Skeletal muscle satellite cell (primary cell): ENCODE measurements at regions not wholly inside any gene's neighbourhood (a gene's known extent, or its start where the extent isn't known, plus 50 kb on each side); places are given as distances from the start of the nearest gene placed in this dataset.
"Not testable (repeated sequence)": the region's sequence is repeated elsewhere in the genome, so short reads cannot be mapped to it uniquely, and the experiment has no call there.

Experiments
- H3K27me3 ChIP-seq: 2 replicates; pipeline ENCODE4 v1.7.0; 2013; ENCODE audit warnings: low read length; ENCODE audit not compliant: control insufficient read depth, insufficient read depth
- H3K36me3 ChIP-seq: 2 replicates; pipeline ENCODE4 v1.7.0; 2013; ENCODE audit warnings: mild to moderate bottlenecking, control low read depth, low read length; ENCODE audit not compliant: insufficient read depth
- H3K4me1 ChIP-seq: 2 replicates; pipeline ENCODE4 v1.7.0; 2013; ENCODE audit warnings: low read length; ENCODE audit not compliant: control insufficient read depth, insufficient read depth
- H3K4me2 ChIP-seq: 2 replicates; pipeline ENCODE4 v1.7.0; 2013; ENCODE audit warnings: mild to moderate bottlenecking, low read length
- H3K4me3 ChIP-seq: 2 replicates; pipeline ENCODE4 v1.7.0; 2013; ENCODE audit warnings: low read length
- H3K9ac ChIP-seq: 2 replicates; pipeline ENCODE4 v1.7.0; 2013; ENCODE audit warnings: mild to moderate bottlenecking, low read depth, low read length, moderate library complexity
- H3K9me3 ChIP-seq: replicated peaks from 2 replicates; pipeline ENCODE4 v1.7.0; 2013; ENCODE audit warnings: mild to moderate bottlenecking, control low read depth, low read length

DNA sequence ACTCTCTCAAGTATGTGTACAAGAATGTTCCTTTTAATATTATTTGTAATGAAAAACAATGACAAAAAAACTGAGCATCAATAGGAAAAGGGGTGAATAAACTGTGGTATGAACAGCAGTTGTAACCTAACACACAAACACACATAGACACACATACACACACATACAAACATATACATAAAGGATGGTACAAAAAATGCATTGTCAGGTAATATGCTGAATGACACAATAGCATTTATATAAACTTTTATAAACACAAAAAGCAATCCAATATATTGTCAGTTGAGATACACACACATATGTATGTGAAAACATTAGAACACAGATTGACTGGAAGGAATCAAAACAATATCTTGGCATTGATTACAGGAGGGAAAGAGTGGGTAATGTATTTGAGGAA lies 227.0 kb upstream of the ISL1 start:
- Histone ChIP-seq H3K9me3 (peaks cover 6% of the 10 kb centered on the region), H3K27me3 (no peaks in the 10 kb centered on the region), H3K36me3 (no peaks in the 10 kb centered on the region), H3K4me2 (no peak overlapping the region), H3K9ac (no peak overlapping the region), H3K4me3 (no peak overlapping the region), H3K4me1 (no peaks in the 10 kb centered on the region)

DNA sequence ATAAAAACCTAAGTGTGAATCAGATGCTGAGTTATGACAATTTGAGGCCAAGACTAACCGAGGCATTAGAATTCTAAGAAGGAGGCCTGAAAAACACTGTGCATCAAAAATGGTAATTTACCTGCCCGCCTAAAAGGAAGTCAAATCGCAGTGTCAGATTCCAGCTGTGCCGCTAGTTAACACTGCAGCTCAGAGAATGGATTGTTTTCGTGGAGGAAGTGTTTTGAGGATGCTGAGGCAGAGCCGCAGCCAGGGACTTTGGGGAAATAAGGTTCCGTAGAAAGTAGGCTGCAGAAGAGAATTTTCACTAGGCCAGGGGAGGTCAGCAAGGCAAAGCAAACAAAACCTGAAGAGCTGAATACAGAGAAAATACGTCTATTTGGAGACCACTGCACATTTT lies 226.4 kb upstream of the ISL1 start:
- Histone ChIP-seq H3K9ac (no peak overlapping the region), H3K4me2 (no peak overlapping the region), H3K36me3 (no peaks in the 10 kb centered on the region), H3K27me3 (no peaks in the 10 kb centered on the region), H3K9me3 (peaks cover 6% of the 10 kb centered on the region), H3K4me3 (no peak overlapping the region), H3K4me1 (no peaks in the 10 kb centered on the region)

DNA sequence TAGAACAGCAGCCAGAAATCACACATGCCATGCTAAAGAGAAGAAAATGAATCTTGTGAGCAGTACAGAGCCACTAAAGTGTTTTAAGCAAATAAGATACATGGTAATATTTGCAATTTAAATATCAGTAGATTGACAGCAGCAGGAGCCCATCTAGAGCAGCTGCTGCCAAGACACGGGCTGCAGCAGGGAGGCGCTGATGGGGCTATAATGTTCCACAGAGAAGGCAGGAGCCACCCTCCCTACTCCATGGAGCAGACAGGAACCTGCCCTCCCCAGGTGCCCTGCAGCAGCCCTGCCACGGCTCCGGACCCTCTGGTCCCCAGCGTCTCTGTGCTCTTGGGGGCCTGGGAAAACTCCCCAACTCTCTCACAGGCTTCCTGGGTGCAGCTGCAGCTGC lies 224.1 kb upstream of the ISL1 start:
- Histone ChIP-seq H3K36me3 (no peaks in the 10 kb centered on the region), H3K4me3 (no peak overlapping the region), H3K4me1 (no peaks in the 10 kb centered on the region), H3K27me3 (no peaks in the 10 kb centered on the region), H3K9me3 (peaks cover 6% of the 10 kb centered on the region), H3K9ac (no peak overlapping the region), H3K4me2 (no peak overlapping the region)

DNA sequence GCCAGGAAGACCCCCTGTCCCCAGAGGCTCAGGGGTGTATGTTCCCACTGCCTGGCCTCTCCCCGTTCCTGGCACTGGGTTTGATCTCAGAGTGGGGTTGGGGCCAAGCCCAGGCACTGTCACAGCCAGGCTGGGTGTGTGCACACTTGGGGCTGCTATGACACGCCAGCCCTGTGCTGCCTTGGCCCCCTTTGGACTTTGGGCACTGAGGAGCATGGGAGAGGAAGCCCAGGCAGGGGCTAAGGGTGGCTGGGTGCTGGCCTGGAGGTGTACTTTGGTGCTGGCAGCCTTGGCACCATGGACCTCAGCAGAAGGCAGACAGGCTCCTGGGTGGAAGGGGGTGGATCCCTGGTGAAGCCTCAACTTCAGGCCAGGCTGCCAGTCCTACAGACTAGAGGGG lies 223.6 kb upstream of the ISL1 start:
- H3K27me3 ChIP-seq = no peaks in the 10 kb centered on the region
- no peak overlapping the region for H3K4me3 ChIP-seq
- no peak overlapping the region for H3K4me2 ChIP-seq
- no peaks in the 10 kb centered on the region for H3K4me1 ChIP-seq
- H3K9ac ChIP-seq = no peak overlapping the region
- peaks cover 6% of the 10 kb centered on the region for H3K9me3 ChIP-seq
- no peaks in the 10 kb centered on the region for H3K36me3 ChIP-seq

DNA sequence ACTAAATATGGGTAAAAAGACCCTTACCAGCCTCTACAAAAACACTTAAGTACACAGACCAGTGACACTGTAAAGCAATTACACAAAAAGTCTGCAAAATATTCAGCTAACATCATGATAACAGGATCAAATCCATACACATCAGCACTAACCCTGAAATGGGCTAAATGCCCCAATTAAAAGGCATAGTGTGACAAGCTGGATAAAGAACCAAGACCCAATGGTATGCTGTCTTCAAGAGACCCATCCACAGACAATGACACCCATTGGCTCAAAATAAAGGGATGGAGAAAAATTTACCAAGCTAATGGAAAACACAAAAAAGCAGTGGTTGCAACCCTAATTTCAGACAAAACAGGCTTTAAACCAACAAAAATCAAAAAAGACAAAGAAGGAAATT lies 221.0 kb upstream of the ISL1 start:
- H3K9ac ChIP-seq = no peak overlapping the region

DNA sequence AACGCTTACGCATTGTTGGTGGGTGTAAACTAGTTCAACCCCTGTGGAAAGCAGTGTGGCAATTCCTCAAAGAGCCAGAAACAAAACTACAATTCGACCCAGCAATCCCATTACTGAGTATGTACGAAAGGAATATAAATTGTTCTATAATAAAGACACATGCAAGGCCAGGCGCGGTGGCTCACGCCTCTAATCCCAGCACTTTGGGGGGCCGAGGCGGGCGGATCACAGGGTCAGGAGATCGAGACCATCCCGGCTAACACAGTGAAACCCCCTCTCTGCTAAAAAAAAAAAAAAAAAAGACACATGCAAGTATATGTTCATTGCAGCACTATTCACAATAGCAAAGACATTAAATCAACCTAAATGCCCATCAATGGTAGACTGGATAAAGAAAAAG lies 217.6 kb upstream of the ISL1 start:
- H3K36me3 ChIP-seq, H3K4me2 ChIP-seq, H3K9me3 ChIP-seq, H3K4me3 ChIP-seq, H3K9ac ChIP-seq, H3K27me3 ChIP-seq, H3K4me1 ChIP-seq: not testable (repeated sequence)

More for the DNA sequence above, 221.0 kb upstream of the ISL1 start:
- Histone ChIP-seq H3K4me2 (no peak overlapping the region), H3K9me3 (peaks cover 6% of the 10 kb centered on the region), H3K36me3 (no peaks in the 10 kb centered on the region), H3K27me3 (no peaks in the 10 kb centered on the region), H3K4me1 (no peaks in the 10 kb centered on the region), H3K4me3 (no peak overlapping the region)

DNA sequence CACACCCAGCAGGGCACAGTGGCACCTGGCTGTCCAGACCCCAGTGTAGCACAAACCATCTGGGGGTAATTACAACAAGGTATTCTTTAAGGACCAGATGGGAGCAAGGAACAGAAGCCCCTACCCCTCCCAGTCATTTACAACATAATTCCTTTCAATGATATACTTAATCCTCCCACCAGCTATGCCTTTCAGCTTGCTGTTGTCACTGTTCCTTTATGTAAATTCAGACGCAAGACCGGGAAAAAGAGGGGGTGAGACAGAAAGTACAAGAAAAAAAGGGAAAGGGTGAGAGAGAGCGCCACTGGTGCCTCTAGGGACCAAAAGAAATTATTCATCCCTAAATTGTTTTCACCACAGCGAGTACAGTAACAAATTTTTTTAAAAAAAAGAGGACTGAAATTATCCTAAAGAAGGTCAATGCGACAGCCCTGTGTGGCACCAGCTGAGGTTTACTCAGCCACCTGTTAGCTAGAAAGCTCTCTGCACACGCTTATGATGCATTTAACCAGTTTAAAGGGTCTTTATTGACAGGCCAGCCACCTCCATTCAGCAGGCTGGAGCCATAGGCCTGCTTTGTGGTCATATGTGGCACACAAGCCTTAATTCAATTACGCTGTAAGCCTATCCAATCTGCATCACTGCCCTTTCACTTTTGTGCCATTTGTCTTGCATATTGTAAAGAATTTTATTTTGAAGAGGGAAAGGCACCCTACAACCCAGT lies 210.2 kb upstream of the ISL1 start:
- H3K9ac ChIP-seq = no peak overlapping the region

DNA sequence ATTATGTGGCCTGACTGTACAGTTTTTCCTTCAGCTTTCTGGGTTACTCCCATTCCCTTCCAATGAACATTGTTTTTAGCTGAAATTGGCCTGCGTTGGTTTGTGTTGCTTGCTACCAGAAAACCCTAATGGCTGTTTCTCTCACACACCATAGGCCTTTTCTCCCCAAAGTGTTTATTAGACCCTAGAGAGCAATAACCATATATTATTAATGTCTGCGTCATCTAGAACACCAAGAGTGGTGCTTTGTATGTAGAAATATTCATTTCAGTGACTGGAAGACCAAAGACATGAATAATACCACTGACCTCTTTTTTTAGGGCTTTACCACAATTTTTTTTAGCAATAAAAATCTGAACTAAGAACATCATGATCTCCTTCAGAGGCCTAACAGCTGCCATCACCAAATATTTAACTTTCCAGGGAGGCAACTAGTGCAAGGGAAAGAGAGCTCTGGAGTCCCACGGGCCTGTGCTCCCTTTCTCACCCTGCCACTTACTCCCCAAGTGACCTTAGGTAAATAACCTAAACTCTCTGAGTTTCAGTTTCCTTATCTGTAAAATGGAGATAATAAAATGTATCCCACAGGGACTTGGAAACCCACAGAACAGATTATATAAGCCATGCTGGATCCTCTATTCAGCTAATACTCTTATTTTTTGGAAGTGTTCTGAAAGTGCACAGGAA lies 201.9 kb upstream of the ISL1 start:
- H3K4me2 ChIP-seq = no peak overlapping the region
- H3K36me3 ChIP-seq = no peaks in the 10 kb centered on the region
- H3K4me3 ChIP-seq = no peak overlapping the region
- no peak overlapping the region for H3K9ac ChIP-seq
- peaks cover 3% of the 10 kb centered on the region for H3K9me3 ChIP-seq
- H3K4me1 ChIP-seq = no peaks in the 10 kb centered on the region
- no peaks in the 10 kb centered on the region for H3K27me3 ChIP-seq

More for the DNA sequence above, 210.2 kb upstream of the ISL1 start:
- Histone ChIP-seq H3K4me1 (no peaks in the 10 kb centered on the region), H3K27me3 (no peaks in the 10 kb centered on the region), H3K4me2 (no peak overlapping the region), H3K9me3 (no peaks in the 10 kb centered on the region), H3K36me3 (no peaks in the 10 kb centered on the region), H3K4me3 (no peak overlapping the region)

DNA sequence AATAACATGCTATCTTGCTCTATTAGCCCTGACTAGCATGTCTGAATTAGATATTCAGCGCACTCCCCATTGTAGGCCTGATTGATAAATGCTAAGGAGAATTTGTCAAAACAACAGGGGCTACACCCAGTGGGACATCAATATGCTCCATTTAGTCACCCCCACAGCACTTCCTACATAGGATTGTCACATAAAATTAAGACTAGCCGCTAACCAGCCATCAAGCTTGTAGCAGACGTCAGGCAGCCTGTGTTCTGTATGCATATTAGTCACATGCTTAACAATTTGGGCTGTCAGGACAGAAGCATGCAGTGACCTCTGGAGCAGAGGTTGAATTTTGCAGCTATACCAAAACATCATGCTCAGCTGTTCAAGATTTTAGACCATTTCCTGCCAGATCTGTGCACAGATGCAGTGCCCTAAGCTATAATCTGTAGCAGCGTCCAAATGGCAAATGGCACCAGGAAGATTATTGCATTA lies 197.4 kb upstream of the ISL1 start:
- Histone ChIP-seq H3K9ac (no peak overlapping the region), H3K27me3 (no peaks in the 10 kb centered on the region), H3K9me3 (peaks cover 3% of the 10 kb centered on the region), H3K4me2 (no peak overlapping the region), H3K4me1 (no peaks in the 10 kb centered on the region), H3K4me3 (no peak overlapping the region), H3K36me3 (no peaks in the 10 kb centered on the region)

DNA sequence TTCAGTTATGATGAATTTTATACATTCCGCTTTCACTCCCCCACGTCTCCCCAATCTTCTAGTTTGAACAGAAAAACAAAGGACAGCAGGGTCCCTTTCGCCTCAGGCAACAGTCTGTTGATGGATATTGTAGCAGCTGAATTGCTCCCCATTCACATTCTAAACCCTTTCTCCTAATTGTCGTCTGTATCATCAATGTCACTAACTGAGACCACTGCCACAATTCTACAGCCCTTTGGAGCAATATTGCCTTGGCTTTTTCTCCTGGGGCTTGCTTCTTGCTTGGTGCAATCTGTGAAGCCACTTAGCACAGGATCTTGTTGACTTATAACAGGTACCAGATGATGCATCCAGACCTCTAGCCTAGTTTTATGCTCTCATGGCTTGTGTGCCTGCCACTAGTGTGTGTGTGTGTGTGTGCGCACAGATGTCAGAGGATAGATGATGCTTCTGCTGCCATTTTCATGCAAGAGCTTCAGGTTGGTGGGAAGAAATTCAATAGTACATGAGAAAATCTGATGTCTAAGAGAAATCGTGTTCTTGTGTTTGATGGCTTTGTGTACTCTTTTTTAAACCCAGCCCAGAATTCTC lies 195.2 kb upstream of the ISL1 start:
- Histone ChIP-seq H3K9ac (no peak overlapping the region), H3K9me3 (peaks cover 3% of the 10 kb centered on the region), H3K4me3 (no peak overlapping the region), H3K4me1 (no peaks in the 10 kb centered on the region), H3K27me3 (no peaks in the 10 kb centered on the region), H3K4me2 (no peak overlapping the region), H3K36me3 (no peaks in the 10 kb centered on the region)

DNA sequence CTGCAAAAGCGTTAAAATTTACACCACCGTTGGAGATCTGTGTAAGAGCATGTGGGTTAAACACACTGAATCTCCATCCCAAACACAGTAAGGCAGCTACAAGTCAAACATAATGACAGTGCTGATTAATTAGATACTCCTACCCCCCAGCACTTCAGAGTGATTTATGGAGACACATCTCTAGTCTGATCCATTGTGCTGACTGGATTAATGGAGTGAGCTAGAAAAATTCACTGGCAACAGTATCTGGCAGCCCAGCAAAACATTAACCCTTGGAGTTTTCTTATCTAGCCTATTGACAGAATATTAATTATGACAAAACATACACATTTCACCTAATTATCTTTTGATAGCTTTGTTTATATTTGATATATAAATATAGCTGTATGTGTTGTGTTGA lies 188.6 kb upstream of the ISL1 start:
- H3K9me3 ChIP-seq = no peaks in the 10 kb centered on the region
- no peak overlapping the region for H3K4me2 ChIP-seq
- no peak overlapping the region for H3K4me3 ChIP-seq
- H3K9ac ChIP-seq = no peak overlapping the region
- H3K27me3 ChIP-seq = no peaks in the 10 kb centered on the region
- H3K4me1 ChIP-seq = no peaks in the 10 kb centered on the region
- no peaks in the 10 kb centered on the region for H3K36me3 ChIP-seq
